ENCODE measurements at regions not wholly inside any gene's neighbourhood (a gene's known extent, or its start where the extent isn't known, plus 50 kb on each side); places are given as distances from the start of the nearest gene placed in this dataset.
"Not testable (repeated sequence)": the region's sequence is repeated elsewhere in the genome, so short reads cannot be mapped to it uniquely, and the experiment has no call there.

DNA sequence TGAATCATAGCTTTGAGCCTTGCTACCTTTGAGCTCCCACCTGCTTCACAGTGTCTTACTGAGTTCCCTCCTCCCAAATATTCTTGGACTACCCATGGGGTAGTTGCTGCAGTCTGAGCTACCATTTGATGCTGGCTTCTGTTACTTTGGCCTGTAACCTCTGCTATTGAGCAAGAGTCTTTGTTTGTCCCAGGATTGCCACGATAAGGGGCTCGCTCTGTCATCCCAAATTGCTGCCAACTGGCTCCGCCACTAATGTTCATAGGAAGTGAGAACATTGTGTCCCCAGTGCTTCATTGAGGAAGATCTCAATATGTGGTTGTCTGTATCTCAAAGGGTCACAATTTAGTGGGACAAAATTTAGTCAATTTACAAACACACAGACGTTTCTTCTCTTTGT is 103.8 kb downstream of the TRIM43 start:
- TF ChIP-seq, protein P1, sequence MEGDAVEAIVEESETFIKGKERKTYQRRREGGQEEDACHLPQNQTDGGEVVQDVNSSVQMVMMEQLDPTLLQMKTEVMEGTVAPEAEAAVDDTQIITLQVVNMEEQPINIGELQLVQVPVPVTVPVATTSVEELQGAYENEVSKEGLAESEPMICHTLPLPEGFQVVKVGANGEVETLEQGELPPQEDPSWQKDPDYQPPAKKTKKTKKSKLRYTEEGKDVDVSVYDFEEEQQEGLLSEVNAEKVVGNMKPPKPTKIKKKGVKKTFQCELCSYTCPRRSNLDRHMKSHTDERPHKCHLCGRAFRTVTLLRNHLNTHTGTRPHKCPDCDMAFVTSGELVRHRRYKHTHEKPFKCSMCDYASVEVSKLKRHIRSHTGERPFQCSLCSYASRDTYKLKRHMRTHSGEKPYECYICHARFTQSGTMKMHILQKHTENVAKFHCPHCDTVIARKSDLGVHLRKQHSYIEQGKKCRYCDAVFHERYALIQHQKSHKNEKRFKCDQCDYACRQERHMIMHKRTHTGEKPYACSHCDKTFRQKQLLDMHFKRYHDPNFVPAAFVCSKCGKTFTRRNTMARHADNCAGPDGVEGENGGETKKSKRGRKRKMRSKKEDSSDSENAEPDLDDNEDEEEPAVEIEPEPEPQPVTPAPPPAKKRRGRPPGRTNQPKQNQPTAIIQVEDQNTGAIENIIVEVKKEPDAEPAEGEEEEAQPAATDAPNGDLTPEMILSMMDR (IDR thresholded peaks at IDR 0.05; ENCODE audit: borderline replicate concordance, insufficient read depth, low read depth, low read length), result no peak
- no peak overlapping the region for H3K4me3 ChIP-seq (ENCODE audit: low read depth, low read length)

DNA sequence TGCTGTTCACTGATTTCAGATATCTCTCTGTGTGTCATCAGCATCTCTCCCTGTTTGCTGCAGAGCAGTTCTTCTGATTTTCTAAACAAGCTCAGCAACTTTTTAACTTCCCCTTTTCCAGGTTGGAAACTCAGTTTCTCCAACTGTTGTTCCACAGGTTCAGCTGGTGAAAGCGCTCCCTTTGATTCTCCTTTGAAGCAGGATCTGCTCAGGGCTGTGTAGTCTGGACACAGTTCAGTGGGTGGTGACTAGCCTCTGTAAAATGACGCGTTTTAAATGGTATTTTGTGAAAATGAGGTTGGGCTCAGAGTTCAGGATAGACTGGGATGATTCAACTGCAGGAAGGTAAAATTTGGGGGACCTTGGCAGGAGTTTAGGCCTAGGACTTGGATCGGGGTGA is 106.3 kb downstream of the TRIM43 start:
- H3K4me3 ChIP-seq (ENCODE audit: low read depth, low read length), result no peak overlapping the region
- TF ChIP-seq, protein P1 (IDR thresholded peaks at IDR 0.05; ENCODE audit: borderline replicate concordance, insufficient read depth, low read depth, low read length), result no peak

DNA sequence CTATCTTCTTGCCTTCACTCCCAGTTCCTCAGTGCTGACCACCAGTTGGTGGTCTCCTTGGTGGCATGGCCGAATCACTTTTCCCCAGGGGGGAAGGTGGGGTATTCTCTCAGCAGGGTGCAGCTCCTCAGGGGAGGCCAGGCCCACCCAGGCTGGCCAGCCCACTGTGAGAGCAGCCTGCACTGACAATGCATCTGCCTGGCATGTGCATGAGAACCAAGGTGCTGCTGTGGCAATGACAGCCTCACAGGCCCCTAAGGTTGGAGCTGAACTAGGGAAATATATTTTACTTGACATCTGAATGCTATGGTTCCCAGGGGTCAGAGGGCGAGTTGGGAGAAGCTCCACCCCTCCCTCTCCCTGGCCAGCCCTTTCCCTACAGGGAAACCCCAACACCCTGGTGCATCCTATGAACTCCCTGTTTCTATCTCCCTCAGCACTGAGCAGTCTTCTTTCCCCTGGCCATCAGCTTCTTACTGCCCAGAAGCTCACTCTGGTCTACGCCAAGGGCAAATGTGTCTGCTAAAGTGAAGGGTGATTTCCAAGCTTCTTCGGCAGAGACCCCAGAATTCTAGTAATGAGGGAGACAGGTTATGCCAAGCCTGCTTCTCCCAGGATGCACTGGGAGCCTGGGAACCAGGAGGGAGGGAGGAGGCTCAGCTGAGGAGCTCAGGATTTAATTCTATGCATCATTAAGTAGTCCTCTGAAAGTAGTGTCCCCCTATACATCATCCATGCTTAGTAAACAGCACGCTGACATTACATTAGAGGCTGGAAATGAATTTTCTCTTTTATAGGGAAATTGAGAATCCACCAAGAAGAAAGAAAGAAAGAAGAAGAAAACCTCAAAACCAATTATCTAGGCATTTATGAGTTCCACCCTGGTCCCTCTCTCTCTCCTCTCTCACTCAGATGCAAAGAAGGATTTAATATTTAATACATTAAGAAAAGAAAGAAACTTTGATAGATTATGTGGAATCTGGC is 107.7 kb downstream of the TRIM43 start:
- not testable (repeated sequence) for H3K4me3 ChIP-seq (ENCODE audit: low read depth, low read length)

DNA sequence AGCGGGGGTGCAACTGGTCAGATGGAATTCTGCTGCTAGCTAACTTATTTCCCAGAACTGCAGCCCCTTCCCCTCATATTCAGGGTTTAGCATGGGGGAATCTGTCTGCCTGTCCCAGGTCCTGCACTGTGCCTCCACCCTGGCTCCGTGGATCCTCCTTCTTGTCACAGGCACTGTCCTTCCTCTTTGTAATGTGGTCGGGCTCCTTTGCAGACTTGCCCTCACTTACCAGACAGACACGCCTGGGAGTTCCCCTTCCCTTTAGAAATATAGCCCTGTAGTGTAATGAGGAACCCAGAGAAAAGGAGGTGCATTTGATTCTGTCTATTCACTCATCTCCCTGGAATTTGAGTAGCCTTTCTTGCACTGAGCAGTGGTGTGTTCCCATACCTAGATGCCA is 108.7 kb downstream of the TRIM43 start:
- no peak overlapping the region for H3K4me3 ChIP-seq (ENCODE audit: low read depth, low read length)
- TF ChIP-seq, protein P1 (IDR thresholded peaks at IDR 0.05; ENCODE audit: borderline replicate concordance, insufficient read depth, low read depth, low read length), result no peak

DNA sequence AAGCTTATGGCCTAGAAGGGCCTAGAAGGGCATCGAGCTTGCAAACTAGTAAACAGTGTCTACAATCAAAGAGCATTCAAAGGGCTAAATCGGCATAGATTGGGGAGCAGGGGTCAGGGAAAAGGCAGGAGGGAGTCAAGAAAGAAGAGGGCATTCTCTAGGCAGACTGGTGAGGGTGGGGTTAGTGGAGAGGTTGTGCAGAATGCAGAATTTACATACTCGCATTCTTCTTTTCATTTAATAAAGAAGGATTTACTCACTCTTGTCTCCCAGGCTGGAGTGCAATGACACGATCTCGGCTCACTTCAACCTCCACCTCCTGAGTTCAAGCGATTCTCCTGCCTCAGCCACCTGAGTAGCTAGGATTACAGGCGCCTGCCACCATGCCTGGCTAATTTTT is 110.7 kb downstream of the TRIM43 start:
- no peak overlapping the region for H3K4me3 ChIP-seq (ENCODE audit: low read depth, low read length)
- TF ChIP-seq, protein P1 (IDR thresholded peaks at IDR 0.05; ENCODE audit: borderline replicate concordance, insufficient read depth, low read depth, low read length), result no peak

DNA sequence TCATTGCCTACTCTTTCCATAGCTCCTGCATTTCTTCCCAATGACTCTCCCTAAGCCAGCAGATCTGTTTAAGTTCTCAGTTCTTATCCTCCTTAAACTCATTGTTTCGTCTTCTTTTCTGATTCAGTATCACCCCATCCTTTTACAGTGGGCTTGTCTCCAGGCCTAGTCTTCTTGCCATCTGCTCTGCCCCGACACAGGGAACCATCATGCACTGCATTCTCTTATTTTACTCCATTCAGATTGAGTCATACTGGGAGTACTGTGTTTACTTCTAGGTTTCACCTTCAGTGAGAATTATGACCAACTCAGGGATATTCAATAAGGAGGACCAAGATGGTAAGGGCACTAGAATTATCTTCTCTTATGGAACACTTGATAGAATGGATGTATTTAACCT is 115.4 kb downstream of the TRIM43 start:
- H3K4me3 ChIP-seq (ENCODE audit: low read depth, low read length), result not testable (repeated sequence)

DNA sequence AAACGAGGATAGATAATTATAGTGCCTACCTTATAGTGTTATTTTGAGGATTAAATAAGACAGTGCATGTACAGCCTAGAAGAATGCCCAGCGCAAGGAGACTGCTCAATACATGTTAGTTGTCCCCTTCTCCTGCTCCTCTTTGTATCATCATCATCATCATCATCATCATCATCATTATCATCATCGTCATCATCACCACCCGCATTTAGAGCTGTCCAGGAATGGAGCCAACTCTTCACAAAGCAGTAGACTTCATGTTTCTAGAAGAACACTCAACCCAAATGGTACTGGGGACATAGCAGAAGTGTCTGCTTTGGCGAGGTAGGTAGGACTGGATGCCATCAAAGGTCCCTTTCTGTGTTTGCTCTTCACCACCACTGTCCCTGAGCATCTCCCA is 116.0 kb downstream of the TRIM43 start:
- TF ChIP-seq, protein P1 (IDR thresholded peaks at IDR 0.05; ENCODE audit: borderline replicate concordance, insufficient read depth, low read depth, low read length), result no peak
- H3K4me3 ChIP-seq (ENCODE audit: low read depth, low read length), result no peak overlapping the region

DNA sequence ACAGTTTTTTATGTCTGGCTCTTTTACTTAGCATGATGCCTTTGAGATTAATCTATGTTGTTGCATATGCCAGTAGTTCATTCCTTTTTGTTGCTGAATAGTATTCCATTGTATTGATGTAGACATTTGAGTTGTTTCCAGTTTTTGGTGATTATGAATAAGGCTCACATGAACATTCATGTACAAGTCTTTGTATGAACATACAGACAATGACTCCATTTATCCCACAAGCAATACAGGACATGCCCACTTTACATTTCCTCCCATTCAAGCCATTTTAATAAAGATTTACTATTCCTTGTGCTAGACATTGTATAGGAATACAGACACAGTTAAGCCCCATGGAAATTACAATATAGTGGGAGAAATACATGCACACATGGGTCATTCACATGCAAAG is 118.0 kb downstream of the TRIM43 start:
- H3K4me3 ChIP-seq (ENCODE audit: low read depth, low read length), result no peak overlapping the region
- TF ChIP-seq, protein P1 (IDR thresholded peaks at IDR 0.05; ENCODE audit: borderline replicate concordance, insufficient read depth, low read depth, low read length), result no peak

DNA sequence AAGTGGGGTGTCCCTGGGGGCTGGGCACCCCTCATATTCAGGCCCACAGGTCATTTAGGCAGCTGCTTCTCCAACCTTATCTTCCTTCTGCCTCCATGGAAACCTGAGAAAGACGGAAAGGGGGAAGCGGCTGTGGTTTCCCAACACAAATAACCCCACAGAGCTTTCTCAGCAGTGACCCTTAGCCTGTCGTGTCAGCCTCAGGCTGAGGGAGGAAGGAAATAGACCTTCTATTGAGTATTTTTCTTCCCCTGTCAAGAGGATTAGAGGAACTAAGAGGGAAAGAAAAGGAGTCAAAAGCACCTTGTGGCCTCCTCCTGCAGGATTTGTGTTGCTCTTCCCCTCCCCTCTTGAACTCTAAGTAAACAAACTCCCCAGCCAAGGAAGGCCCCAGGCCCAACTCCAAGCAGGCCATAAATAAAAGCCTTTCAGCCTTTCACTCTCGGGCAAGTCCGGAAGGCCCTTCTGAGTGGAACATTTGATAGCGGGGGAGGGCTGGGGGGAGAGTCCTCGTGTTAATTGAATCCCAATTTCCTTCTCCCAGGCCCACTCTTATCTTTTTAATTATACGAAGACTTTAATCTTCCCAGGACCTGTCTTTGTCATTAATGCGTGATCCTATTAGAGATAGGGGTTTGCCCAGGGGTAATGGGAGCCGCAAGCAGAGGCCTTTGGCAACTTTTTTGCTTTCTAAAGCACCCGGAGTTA is 121.8 kb downstream of the TRIM43 start:
- H3K4me3 ChIP-seq (ENCODE audit: low read depth, low read length), result not testable (repeated sequence)

DNA sequence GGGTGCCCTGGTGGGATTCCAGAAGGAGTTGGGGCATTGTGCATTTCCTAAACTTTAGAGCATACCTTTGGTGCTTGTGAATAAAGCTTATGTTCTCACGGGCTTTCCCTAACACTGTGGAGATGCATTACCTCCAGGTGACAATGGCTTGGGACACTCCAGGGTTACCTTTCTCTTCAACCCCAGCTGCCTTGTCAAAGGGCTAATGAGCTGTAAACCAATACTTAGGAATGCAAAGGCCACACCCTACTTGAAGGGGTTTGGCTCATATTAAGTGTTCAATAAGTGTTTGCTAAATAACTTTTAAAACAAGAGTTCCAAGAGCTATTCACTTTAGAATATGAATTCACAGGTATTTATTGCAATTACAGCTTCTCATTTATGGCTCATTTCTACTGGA is 122.6 kb downstream of the TRIM43 start:
- not testable (repeated sequence) for H3K4me3 ChIP-seq (ENCODE audit: low read depth, low read length)

Data from GM12875 (cell line).